Esophagus squamous epithelium (tissue), 5 donors: ENCODE measurements at regions not wholly inside any gene's neighbourhood (a gene's known extent, or its start where the extent isn't known, plus 50 kb on each side); places are given as distances from the start of the nearest gene placed in this dataset.

Experiments
- DNase-seq: peaks from one replicate; lab custom pipeline; 2025; lab: John Stamatoyannopoulos, UW
- H3K27ac ChIP-seq, 4 donors: fragments of 200-600 bp; sonication (generic); one replicate each; pipeline ENCODE4 v1.5.1; 2016 to 2019; ENCODE audit warnings: mild to moderate bottlenecking in 1 of 4
- H3K27me3 ChIP-seq, 4 donors: fragments of 200-600 bp; sonication (generic); 1 replicate in 3 of 4; 2 replicates in 1 of 4; pipeline versions ENCODE4 v1.5.1 to v1.6.0; 2017 to 2021; ENCODE audit warnings: antibody characterized with exemption in 1 of 4
- H3K36me3 ChIP-seq, 3 donors: fragments of 200-600 bp; sonication (generic); one replicate each; pipeline ENCODE4 v1.5.1; 2016 to 2019
- H3K4me1 ChIP-seq, 3 donors: fragments of 200-600 bp; sonication (generic); one replicate each; pipeline ENCODE4 v1.5.1; 2017 to 2019
- H3K4me3 ChIP-seq, 4 donors: fragments of 200-600 bp; sonication (generic); 1 replicate in 3 of 4; 2 replicates in 1 of 4; pipeline ENCODE4 v1.5.1; 2016 to 2019; ENCODE audit warnings: mild to moderate bottlenecking in 2 of 4, moderate library complexity in 1 of 4
- H3K9me3 ChIP-seq, 3 donors: fragments of 200-600 bp; sonication (generic); one replicate each; pipeline ENCODE4 v1.5.1; 2016 to 2019
- POLR2A ChIP-seq, 4 donors: fragments of 450-650 bp; IDR thresholded peaks; one replicate each; pipeline ENCODE4 v1.6.1; 2017; ENCODE audit warnings: antibody characterized with exemption in 4 of 4, mild to moderate bottlenecking in 4 of 4, moderate library complexity in 3 of 4
- WGBS, 2 donors: methylation state at CpG; one replicate each; pipeline ENCODE4 v1.1.5; 2018; 5-methylcytosine and 5-hydroxymethylcytosine counted together
- intact Hi-C: fragments of 100-400 bp; cut with DNase I; formaldehyde crosslinking; loops from one replicate; pipeline ENCODE4 v1.15.0; 2022
- TF ChIP-seq, protein P1 (sequence below), 6 experiments: fragments of 450-650 bp in 4 of 6; fragments of 200-600 bp in 2 of 6; sonication (generic) in 2 of 6; IDR thresholded peaks; one replicate each; pipeline ENCODE4 v1.5.1; 2016 to 2019; ENCODE audit warnings: antibody characterized with exemption in 6 of 6, mild to moderate bottlenecking in 4 of 6, moderate library complexity in 4 of 6
- donor health status: DM: yes; HTN: yes; CAD: no.

DNA sequence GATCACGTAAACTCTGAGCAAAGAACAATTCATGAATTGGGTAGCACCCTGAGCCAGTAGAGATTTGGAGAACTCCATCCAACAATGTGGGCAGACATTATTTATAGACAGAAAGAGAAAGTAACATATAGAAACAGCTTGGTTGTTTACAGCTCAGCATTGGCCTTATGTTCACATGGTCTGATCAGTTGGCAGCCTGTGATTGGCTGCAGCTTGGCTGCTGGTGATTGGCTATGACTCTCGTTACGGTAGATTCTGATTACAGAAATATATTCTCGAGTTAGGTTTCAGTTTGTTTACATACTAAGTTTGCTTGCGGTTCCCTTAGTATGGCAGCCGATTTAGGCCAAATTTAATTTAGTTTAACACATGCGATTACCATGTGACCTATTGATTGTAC lies 663.4 kb downstream of the RAPGEF2 start:
- no peaks in the 10 kb centered on the region for H3K27me3 ChIP-seq
- intact Hi-C loops: no loop called here
- no peaks in the 10 kb centered on the region for H3K36me3 ChIP-seq
- DNase-seq: no peak
- no peaks in the 10 kb centered on the region for H3K9me3 ChIP-seq
- WGBS, 2 donors: 68 to 73% methylated on average over 7 of the region's 7 CpGs
- no peak overlapping the region for H3K4me3 ChIP-seq
- H3K4me1 ChIP-seq: no peaks in the 10 kb centered on the region
- TF ChIP-seq, protein P1, sequence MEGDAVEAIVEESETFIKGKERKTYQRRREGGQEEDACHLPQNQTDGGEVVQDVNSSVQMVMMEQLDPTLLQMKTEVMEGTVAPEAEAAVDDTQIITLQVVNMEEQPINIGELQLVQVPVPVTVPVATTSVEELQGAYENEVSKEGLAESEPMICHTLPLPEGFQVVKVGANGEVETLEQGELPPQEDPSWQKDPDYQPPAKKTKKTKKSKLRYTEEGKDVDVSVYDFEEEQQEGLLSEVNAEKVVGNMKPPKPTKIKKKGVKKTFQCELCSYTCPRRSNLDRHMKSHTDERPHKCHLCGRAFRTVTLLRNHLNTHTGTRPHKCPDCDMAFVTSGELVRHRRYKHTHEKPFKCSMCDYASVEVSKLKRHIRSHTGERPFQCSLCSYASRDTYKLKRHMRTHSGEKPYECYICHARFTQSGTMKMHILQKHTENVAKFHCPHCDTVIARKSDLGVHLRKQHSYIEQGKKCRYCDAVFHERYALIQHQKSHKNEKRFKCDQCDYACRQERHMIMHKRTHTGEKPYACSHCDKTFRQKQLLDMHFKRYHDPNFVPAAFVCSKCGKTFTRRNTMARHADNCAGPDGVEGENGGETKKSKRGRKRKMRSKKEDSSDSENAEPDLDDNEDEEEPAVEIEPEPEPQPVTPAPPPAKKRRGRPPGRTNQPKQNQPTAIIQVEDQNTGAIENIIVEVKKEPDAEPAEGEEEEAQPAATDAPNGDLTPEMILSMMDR (IDR thresholded peaks at IDR 0.05): no peak
- TF ChIP-seq POLR2A (IDR thresholded peaks at IDR 0.05): no peak
- H3K27ac ChIP-seq: no peak overlapping the region

DNA sequence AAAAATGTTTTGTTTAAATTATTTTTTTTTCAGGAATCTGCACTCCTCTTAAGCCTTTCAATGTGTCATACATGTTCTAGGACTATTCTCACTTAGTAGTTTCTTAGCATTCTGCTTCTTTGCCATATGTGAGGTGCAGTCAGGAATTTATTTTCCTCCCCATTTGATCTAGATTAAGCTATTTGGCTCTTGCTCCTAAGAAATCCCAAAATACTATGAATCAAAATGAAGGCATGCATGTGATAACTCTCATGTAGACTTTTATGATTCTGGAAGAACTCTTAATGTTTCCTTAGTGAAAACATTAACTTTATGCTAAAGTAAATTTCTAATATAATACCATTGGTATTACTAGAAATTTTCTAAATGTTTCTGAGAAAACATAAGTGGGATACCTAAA lies 664.5 kb downstream of the RAPGEF2 start:
- Histone ChIP-seq H3K27me3 (no peaks in the 10 kb centered on the region), H3K9me3 (no peaks in the 10 kb centered on the region), H3K36me3 (no peaks in the 10 kb centered on the region), H3K4me1 (no peaks in the 10 kb centered on the region), H3K27ac (no peak overlapping the region), H3K4me3 (no peak overlapping the region)
- no peak for TF ChIP-seq POLR2A (IDR thresholded peaks at IDR 0.05)
- TF ChIP-seq, protein P1 (IDR thresholded peaks at IDR 0.05): no peak
- intact Hi-C loops: no loop called here
- no peak for DNase-seq

GRCh38 chr4:159768016-159768415 lies 665.1 kb downstream of the RAPGEF2 start:
- Histone ChIP-seq H3K4me1 (no peaks in the 10 kb centered on the region), H3K9me3 (peaks cover 0 to 5% (median 0%) of the 10 kb centered on the region in 3 donors), H3K27ac (no peak overlapping the region), H3K36me3 (no peaks in the 10 kb centered on the region), H3K27me3 (no peaks in the 10 kb centered on the region), H3K4me3 (no peak overlapping the region)
- TF ChIP-seq, protein P1 (IDR thresholded peaks at IDR 0.05): no peak
- no peak for TF ChIP-seq POLR2A (IDR thresholded peaks at IDR 0.05)
- intact Hi-C loops: no loop called here
- no peak for DNase-seq

DNA sequence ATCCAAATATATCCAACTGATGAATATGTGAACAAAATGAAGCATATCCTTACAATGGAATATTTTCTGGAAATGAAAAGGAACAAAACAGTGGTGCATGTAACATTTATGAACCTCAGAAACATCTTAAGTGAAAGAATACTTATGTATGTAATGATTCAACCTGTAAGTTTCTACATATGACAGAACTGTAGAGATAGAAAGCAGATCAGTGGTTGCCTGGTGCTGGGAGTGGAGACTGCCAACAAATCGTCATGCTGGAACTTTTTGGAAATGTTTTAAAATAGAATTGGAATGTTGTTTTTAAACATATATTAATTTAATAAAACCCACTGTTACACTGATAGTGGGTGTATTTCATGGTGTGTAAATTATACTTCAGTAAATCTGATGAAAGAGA lies 667.5 kb downstream of the RAPGEF2 start:
- Histone ChIP-seq H3K4me3 (no peak overlapping the region), H3K27ac (no peak overlapping the region), H3K27me3 (no peaks in the 10 kb centered on the region), H3K4me1 (no peaks in the 10 kb centered on the region), H3K36me3 (no peaks in the 10 kb centered on the region), H3K9me3 (peaks cover 0 to 10% (median 0%) of the 10 kb centered on the region in 3 donors)
- intact Hi-C loops: no loop called here
- no peak for DNase-seq
- WGBS, 2 donors: 26 to 37% methylated on average over 1 of the region's 1 CpG
- TF ChIP-seq, protein P1 (IDR thresholded peaks at IDR 0.05): no peak
- TF ChIP-seq POLR2A (IDR thresholded peaks at IDR 0.05): no peak

DNA sequence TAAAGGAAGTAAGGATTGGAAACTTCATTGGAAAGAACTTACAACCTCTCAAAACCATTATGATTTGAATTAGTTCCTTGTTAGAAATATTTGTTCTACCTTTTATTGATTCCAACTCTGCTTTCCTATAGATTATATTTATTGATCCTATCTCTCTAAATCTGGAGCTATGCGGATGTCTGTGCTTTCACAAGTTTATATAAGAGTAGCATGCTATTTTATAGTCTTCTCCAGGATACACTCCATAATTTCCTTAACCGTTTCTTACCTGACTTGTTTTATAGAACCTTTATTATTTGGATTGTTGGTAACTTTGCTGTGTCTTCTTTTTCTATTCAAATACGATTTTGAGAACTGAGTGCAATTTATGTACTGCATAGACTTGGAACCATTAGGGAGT lies 668.1 kb downstream of the RAPGEF2 start:
- Histone ChIP-seq H3K36me3 (no peaks in the 10 kb centered on the region), H3K27ac (no peak overlapping the region), H3K4me1 (no peaks in the 10 kb centered on the region), H3K9me3 (peaks cover 0 to 10% (median 0%) of the 10 kb centered on the region in 3 donors), H3K27me3 (no peaks in the 10 kb centered on the region), H3K4me3 (no peak overlapping the region)
- DNase-seq: no peak
- WGBS, 2 donors: 47 to 50% methylated on average over 3 of the region's 3 CpGs
- no peak for TF ChIP-seq POLR2A (IDR thresholded peaks at IDR 0.05)
- TF ChIP-seq, protein P1 (IDR thresholded peaks at IDR 0.05): no peak
- intact Hi-C loops: no loop called here
